ENCODE measurements at regions not wholly inside any gene's neighbourhood (a gene's known extent, or its start where the extent isn't known, plus 50 kb on each side); places are given as distances from the start of the nearest gene placed in this dataset.
A peak's percentile ranks its signal among the peaks of the same experiment; 100 is the strongest.

DNA sequence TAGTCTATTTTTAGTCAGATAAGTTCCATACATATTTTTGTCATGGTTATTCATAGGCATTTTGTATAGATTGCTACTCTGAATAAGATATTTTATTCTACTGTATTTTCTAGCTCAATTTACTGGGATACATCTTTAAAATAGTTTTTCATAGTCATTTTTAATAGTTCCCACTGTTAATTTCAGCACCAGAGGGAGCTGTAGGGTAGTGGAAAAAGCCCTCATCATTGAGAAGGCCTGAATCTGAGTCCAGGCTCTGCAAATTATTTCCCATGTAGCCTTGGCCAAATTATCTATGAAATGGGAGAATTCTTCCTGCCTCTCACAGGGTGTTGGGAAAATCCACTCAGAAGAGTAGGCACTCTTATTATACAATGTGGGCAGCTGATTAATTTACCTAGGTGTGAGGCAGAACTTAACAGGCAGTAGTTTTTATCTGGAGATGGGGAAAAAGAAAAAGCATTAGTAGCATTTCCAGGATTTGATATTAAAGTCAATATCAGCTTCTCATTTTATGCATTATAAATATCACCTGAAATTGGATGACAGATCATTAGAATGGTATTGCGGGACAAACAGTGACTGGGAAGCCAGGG is 102.9 kb upstream of the PAQR3 start:
- no peak overlapping the region for H4K8ac ChIP-seq (replicated peaks; ENCODE audit: insufficient read length, low read depth, low read length)
- no peak for DNase-seq
- Mint-ChIP-seq H3K27ac (no peak overlapping the region), H3K4me3 (no peak overlapping the region), H3K27me3 (ENCODE audit: low read depth) (no peaks in the 10 kb centered on the region), H3K4me1 (no peaks in the 10 kb centered on the region), H3K36me3 (ENCODE audit: insufficient read depth in 1 of 3, low read depth in 3 of 3) (no peaks in the 10 kb centered on the region), H3K9me3 (no peaks in the 10 kb centered on the region)
- H2BK5ac ChIP-seq (ENCODE audit: insufficient read length, low read length) = no peak overlapping the region
- no peak overlapping the region for H4K5ac ChIP-seq (ENCODE audit: insufficient read length, low read depth, low read length)
- H3K23me2 ChIP-seq (ENCODE audit: insufficient read length, low read depth, low read length, poor library complexity, severe bottlenecking) = no peaks in the 10 kb centered on the region
- H3T11ph ChIP-seq (ENCODE audit: low read length) = no peak overlapping the region
- WGBS (ENCODE audit: extremely low coverage, insufficient read length, low lambda C conversion rate) = no CpG with 5 or more reads among the region's 1 CpG
- no peak overlapping the region for H2BK120ac ChIP-seq (ENCODE audit: low read depth, low read length, poor library complexity, severe bottlenecking)
- H3K9me3 ChIP-seq (ENCODE audit: control insufficient read depth, low read depth, low read length) = no peaks in the 10 kb centered on the region
- H3K27ac ChIP-seq (ENCODE audit: insufficient read length, low read depth, low read length) = no peak overlapping the region
- H2BK20ac ChIP-seq (ENCODE audit: low read depth, low read length, poor library complexity, severe bottlenecking) = no peak overlapping the region
- H3K56ac ChIP-seq (ENCODE audit: insufficient read length, low read depth, low read length) = no peak overlapping the region
- no peak overlapping the region for H2AFZ ChIP-seq (ENCODE audit: low read length)
- no peak overlapping the region for H3K9ac ChIP-seq (ENCODE audit: extremely low read depth, insufficient read length, low read length)
- no peaks in the 10 kb centered on the region for H4K20me1 ChIP-seq (ENCODE audit: control insufficient read depth, insufficient read depth, insufficient read length)
- H3K18ac ChIP-seq (ENCODE audit: insufficient read length, low read depth, low read length) = no peak overlapping the region
- no peak overlapping the region for H2AK5ac ChIP-seq (ENCODE audit: insufficient read length, low read length)
- no peak overlapping the region for H3K14ac ChIP-seq (ENCODE audit: insufficient read depth, low read length)
- no peak overlapping the region for H2BK15ac ChIP-seq (ENCODE audit: low read depth, low read length)
- no peak overlapping the region for H3K4me2 ChIP-seq (ENCODE audit: insufficient read depth, insufficient read length, low read length)
- no peak overlapping the region for H4K91ac ChIP-seq (ENCODE audit: insufficient read length, low read depth, low read length)
- H3K4me1 ChIP-seq (ENCODE audit: insufficient read depth, low read length) = no peaks in the 10 kb centered on the region
- TF ChIP-seq, protein P1, sequence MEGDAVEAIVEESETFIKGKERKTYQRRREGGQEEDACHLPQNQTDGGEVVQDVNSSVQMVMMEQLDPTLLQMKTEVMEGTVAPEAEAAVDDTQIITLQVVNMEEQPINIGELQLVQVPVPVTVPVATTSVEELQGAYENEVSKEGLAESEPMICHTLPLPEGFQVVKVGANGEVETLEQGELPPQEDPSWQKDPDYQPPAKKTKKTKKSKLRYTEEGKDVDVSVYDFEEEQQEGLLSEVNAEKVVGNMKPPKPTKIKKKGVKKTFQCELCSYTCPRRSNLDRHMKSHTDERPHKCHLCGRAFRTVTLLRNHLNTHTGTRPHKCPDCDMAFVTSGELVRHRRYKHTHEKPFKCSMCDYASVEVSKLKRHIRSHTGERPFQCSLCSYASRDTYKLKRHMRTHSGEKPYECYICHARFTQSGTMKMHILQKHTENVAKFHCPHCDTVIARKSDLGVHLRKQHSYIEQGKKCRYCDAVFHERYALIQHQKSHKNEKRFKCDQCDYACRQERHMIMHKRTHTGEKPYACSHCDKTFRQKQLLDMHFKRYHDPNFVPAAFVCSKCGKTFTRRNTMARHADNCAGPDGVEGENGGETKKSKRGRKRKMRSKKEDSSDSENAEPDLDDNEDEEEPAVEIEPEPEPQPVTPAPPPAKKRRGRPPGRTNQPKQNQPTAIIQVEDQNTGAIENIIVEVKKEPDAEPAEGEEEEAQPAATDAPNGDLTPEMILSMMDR (conservative IDR thresholded peaks at IDR 0.05) = peak; percentile 72
- no peak overlapping the region for H3K4ac ChIP-seq (ENCODE audit: low read depth, low read length)
- no peaks in the 10 kb centered on the region for H3K79me2 ChIP-seq (ENCODE audit: insufficient read depth, low read length)
- H3K23ac ChIP-seq (ENCODE audit: insufficient read length, low read depth, low read length) = no peak overlapping the region
- H2BK12ac ChIP-seq (ENCODE audit: insufficient read length, low read depth, low read length) = no peak overlapping the region
- H3K79me1 ChIP-seq (ENCODE audit: insufficient read depth, low read depth, low read length, poor library complexity, severe bottlenecking) = no peaks in the 10 kb centered on the region
- no peaks in the 10 kb centered on the region for H3K27me3 ChIP-seq (ENCODE audit: insufficient read depth, low read length)

Data from H9 (cell line).